ENCODE measurements at regions not wholly inside any gene's neighbourhood (a gene's known extent, or its start where the extent isn't known, plus 50 kb on each side); places are given as distances from the start of the nearest gene placed in this dataset.

DNA sequence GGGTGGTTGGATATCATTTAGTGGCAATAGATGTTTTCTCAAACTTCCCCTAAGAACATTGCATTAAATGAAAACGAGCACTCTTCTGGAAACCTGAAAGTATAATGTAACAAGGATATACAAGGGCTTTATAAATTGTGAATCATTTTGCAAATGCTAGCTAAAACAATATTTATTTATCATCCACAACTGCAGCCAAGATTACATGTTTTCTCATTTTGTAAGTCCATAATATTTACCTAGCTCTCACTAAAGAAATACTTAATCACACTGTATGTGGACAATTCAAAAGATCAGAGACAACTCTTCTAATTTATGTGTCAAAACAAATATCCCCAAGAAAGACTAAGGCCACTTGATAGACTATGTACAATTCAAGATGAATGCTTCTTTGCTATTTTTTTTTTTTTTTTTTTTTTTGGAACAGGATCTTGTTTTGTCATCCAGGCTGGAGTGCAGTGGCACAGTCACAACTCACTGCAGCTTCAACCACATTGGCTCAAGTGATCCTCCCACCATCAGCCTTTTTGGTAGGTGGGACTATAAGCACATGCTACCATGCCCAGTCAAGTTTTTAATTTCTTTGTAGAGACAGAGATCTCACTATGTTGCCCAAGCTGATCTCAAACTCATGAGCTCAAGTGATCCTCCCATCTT, 427.7 kb upstream of the THBS1 start:
- ATAC-seq (no peak), DNase-seq (no peak)

DNA sequence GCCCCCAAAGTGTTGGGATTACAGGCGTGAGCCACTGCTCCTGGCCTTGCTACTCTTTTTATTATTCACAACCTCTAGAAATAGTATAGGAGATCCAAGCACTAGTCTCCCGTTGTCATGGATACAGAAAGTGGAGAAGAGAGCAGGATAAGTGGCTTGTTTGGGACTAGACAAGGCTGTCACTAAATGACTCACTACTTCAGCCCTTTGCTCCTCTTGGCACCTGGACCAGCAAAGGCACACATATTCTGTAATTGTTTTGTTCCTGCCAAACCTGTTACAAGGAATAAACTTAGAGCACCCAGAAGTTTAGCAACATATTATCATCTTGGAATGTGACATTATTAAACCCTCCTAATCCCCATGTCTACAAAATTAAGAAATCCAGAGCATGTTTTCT, 427.2 kb upstream of the THBS1 start:
- ATAC-seq (no peak), DNase-seq (no peak)

DNA sequence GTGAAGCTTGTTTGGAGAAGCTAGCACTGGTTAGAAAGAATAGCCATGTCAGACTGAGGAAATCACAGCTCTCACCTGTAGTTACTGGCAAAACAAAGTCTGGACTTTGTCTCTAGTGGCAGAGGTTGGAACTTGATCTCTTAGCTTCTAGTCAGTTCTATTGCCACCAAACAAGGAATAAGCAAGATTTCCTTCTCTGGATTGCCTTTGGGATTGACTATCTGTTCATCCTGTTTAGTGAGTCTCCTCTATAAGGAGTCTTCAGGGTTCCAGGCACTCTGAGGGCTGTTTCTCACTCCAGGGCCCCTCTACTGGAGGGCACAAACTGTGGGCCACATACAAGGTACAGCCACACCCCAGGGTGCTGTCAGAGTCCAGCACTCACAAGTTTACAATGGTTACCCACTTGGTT, 426.6 kb upstream of the THBS1 start:
- DNase-seq (no peak), ATAC-seq (no peak)

DNA sequence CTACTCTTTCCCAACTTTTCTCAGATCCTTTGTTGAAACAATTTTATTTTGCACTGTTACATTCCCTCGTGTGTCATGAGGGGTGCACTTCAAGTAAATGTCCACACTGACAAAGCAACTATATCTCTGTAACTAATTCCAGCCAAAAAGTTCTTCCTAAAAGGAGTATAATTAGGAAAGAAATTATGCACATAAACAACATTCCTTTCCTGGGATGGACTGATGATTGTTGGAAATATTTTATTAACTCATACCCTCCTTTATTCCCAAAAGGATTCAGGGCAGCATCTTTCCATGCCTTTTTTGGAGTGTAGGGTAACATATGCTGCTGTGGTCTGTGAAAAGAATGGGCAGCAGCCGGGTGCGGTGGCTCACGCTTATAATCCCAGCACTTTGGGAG, 426.1 kb upstream of the THBS1 start:
- no peak for DNase-seq

DNA sequence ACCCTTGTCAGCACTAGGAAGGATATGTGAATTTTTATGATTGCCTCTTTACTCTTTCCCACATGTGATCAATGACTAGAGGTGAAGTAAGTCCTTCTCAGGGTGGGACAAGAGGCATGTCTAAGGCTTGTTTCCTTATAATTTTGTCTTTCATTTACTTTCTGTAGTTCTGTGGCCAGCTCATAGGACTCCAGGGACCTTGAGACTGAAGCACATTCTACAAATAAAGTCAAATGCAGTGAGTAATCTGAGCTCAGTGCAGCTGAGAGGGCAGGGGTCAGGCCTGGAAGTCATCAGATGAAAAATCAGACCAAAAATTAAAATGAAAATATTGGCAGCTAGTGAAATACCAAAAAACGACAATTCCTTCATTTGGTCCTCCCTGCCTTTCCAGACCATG, 424.7 kb upstream of the THBS1 start:
- ATAC-seq: no peak
- DNase-seq: no peak

More for the DNA sequence above, 426.1 kb upstream of the THBS1 start:
- no peak for ATAC-seq

DNA sequence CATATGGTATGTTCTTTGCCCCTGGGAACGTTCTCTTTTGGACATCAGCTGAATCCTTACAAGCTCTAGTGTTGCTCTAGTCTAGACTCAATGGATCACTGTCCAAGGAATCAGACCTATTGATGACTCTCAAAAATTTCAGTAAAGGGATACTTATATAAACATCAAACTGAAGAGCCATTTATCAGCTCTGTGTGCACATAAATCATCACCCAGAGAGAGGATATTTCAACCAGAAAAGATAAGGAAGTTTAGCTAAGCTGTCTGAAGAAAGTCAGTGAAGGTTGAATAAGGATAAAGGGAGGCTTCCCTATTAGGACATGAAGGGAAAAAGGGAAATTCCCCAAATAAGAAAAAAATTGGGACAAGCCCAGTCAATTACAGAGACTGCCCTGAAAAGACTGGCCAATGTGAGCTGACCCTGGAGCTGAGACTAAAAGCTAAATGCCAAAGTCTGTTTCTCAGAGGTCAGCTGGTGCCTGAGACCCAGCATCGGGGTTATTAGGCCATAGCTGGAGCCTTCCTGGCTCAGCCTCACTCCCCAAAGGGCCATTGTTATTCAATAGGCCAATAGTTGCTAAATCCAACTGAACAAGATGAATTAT, 424.1 kb upstream of the THBS1 start:
- ATAC-seq: no peak
- no peak for DNase-seq

DNA sequence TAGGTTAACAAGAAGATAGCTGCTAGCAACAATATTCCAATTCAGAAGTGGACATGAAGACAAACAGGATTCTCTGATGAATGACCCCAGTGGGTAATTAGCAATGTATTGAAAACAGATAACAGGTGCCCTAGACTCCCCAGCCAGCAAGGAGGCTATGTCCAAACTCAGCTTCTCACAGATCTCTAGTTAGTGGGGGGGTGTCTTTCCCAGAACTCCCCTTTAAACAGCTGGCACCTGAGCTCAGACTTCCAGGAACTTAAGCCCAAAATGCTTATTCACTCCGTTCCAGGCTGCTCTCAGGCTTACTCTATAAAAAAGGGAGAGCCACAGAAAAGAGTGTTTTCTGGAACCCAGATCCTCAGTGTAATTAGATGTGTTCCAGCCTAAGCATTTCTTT, 423.0 kb upstream of the THBS1 start:
- ATAC-seq (no peak), DNase-seq (no peak)

DNA sequence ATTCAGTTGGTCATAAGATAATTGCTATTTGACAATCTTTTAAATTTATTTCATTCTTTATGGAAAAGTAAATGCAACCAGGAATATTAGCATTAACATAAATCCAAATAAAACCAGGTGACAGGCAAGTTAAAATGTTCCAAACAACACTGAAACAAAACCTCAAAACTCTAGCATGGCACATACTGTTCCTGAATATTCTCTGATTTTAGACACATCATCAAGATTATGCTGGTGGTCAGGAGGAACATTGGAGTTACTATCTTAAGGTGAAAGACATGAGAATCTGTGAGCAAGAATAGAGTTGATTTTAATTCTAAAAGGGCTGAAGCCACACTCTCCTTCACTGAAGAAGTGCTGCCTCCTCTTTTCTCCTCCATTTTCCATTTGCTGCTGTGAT, 421.0 kb upstream of the THBS1 start:
- ATAC-seq (no peak), DNase-seq (no peak)

DNA sequence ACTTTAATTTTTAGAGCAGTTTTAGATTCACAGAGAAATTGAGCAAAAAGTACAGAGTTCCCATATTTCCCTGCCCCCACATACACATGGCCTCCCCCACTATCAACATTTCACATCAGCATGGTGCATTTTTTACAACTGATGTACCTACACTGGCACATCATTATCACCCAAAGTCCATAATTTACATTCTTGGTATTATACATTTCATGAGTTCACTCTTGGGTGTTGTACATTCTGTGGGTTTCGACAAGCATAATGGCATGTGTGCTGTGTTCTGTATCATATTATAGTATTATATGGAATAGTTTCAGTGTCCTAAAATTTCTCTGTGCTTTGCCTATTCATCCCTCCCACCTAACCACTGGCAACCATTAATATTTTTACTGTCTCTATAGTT, 419.8 kb upstream of the THBS1 start:
- ATAC-seq (no peak), DNase-seq (no peak)

DNA sequence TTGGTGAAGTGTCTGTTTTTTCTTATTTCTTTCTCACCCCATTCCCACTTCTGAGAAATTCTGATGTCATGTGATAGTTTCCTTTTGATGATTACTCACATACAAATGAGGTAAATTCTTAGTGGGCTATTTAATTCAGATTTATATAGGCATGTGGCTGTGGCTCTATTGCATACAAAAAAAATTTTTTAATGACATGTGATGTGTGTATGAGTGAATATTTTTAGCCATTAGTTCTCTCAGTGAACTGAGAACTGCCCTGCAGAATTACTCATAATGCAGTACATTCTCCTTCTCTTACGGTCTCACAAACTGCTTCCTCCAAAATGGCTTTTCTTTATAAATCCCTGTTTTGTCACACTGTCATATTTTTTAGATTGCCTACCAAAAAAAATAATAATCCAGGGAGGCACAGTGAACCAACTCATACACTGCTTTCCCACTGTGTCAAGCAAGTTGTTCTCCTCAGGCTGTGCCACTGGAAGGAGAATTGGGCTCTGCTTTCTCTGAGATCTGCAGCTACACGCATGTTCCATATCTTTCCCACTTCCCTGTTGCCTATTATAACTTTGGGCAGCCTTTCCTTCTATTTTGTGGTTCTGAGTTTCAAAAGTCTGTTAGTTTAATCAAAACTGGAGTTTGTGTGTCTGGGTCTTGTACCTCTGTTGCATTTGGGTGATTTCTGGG, 415.7 kb upstream of the THBS1 start:
- DNase-seq (no peak), ATAC-seq (no peak)

DNA sequence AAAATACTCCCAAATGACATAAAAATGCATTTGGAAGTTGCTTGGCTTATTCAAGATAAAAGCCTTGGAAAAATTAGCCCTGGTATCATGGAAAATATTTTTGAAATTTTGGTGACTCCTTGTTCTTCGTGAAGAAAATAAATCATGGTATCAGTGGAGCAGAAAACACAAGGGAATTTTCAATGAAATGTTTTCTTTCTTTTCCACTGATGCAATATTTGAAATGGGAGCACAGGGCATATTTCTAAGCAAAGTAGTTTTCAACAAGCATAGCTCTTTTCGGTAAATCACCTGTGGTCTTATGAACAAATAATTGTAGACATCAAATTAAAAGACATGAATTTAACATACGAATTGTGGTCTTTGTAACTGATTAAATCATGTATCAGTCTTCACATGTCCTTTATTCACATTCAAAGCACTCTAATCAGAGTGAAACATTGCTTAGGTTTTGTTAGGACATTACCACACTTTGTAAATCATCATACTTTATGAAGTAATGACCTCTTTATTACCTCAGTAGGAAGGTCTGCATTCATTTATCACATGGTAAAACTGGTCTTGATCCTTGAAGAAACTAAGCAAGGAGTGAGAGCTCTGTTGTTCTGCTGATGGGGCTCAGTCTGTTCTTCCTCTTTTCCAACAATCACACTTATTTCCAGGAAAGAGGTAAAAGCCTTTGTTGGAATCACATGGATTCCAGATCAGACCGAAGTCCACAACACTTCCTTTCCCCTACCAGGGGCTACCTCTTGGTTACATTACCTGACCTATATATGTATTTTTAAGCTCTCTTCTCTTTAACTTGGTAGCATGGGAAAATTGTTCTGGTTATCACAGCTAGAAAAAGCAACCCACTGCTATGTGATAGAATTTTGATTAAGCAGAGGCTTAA, 413.5 kb upstream of the THBS1 start:
- no peak for ATAC-seq
- no peak for DNase-seq

DNA sequence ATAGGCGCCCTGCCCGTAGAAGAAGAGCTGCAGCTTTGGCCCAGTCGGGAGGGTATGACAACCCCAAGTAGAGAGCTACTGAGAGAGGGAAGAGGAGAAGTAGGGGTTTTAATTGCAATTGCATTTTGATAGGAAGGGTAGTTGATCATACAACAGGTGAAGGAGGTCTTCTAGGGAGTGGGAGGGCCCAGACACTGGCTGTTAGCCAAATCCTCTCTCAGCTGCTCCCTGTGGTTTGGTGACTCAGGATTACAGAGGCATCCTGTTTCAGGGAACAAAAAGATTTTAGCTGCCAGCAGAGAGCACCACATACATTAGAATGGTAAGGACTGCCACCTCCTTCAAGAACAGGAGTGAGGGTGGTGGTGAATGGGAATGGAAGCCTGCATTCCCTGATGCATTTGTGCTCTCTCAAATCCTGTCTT, 408.9 kb upstream of the THBS1 start:
- ATAC-seq: peak; percentile 75
- peak; percentile 52 for DNase-seq

DNA sequence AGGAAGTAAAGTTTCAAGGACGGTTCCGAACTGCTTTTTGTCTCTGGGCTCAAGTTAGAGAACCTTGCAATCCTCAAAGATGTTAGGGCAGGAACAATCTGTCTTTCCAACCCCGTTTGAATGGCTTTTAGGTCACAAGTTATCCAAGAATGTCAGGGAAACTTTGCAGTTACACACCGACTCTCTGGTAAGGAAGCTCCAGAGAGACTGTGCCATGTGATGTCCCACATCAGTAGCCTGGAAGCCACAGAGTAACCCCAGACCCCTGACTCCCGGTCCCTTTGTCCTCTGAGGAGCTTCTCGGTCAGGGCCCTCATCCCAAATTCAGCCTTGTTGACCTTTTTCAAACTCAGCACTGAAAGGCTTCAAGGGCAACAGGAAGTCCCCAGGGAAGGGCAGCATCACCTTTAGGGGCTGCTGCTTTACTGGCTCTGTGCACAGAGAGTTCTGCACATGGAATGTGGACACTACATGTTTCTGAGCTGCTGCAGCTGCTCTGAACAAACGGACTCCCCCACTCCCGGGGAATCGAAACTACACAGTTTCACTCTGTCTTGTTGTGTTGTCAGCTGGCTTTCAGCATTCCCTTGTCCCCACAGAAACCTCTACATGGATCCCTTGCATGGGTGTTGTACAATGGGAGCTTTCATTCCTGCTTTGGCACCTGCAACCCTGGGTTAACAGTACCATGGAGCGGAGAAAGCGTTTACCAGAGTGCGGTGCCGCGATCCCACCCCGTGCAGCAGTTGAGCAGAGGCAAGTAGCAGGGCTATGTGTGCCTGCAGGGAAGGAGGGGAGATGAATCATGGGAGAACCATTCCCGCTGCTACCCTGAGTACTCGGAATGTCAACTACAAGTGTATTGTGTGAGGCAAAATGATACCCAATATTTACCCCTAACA, 408.2 kb upstream of the THBS1 start:
- DNase-seq (no peak), ATAC-seq (no peak)

DNA sequence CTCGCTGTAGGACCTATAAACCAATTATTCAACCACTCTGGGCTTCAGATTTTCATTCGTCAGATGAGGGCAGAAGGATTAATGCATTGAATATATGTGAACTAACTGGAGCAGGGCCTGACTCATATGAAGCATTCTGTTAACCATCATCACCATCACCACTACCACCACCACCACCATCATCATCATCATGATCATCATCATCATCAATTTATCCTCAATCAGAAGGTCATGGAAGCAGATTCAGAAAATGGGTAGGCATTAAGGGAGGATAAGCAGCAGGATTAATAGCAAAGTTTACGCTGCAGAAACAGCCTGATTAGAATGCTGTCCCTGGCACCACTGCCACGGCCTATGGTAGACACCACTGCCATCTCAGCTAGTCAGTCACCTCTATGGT, 407.5 kb upstream of the THBS1 start:
- ATAC-seq (no peak), DNase-seq (no peak)

DNA sequence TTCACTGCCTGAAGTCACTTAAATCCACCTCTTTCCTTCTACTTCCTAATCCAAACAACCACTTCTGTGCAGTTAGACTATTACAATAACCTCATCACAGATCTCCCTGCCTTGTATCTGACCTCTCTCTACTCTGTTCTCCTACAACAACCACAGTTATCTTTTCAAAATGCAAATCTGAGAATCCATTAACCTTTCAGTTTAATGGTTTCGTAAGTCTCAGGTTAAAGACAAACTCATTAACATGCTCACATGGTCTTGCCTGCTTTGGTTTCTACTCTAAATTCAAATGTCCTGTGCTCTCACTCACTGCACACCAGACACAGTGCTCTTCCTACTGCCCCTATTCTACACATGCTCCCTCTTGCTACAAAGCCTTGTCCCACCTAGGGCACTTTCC, 406.5 kb upstream of the THBS1 start:
- no peak for DNase-seq
- ATAC-seq: no peak

DNA sequence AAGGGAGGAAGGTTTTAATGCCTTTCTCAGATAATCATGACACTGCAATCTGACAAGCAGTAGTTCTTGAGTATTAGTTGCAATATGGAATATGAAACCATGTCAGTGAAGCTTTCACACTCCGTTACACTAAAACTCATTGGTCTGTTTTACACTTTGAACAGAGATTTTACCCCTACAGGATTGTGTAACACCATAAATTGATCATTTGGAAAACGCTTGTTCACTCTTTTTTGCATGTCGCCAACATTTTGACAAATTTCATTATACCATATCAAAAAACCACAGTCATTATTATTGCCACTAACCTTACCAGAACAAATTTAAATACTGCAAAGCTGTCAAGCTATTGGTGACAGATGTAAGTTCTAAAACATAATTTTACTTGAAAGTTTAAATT, 404.8 kb upstream of the THBS1 start:
- DNase-seq: no peak
- no peak for ATAC-seq

DNA sequence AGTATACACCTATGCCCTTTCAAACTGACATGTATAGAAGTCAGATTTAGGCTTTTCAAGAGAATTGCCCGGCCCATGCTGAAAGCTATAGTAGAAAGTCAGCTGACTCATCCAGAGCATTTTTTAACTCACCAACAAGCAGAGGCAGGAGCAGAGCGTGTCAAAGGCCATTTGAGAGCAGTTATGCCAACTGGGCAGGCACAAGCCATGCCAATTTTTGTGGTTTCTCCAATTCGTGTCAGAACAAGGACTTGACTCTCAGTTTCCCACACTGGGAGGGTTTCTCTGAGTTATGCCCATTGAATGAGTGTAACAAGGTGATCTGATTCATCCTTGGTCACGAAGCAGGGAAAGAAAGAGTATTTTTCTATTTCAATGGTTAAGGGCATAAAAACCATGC, 403.3 kb upstream of the THBS1 start:
- ATAC-seq (no peak), DNase-seq (no peak)

DNA sequence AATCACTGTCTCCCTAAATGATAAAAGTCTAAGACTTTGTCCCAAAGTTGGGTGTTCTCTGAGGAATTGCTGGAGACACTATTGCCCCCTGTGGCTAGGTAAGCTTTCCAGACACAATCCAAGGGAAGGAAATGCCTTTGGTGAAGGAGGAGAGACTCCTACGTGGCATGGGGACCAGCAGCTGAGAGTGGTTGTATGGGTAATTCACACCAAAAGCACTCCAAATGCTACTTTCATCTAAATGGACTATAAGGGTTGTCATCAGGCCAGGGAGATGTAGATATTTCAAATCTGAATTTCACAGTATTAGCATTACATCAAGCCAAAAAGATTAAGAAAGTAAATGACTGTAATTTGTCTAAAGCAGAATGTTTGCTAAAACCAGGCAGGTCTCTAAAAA, 400.8 kb upstream of the THBS1 start:
- ATAC-seq (no peak), DNase-seq (no peak)

DNA sequence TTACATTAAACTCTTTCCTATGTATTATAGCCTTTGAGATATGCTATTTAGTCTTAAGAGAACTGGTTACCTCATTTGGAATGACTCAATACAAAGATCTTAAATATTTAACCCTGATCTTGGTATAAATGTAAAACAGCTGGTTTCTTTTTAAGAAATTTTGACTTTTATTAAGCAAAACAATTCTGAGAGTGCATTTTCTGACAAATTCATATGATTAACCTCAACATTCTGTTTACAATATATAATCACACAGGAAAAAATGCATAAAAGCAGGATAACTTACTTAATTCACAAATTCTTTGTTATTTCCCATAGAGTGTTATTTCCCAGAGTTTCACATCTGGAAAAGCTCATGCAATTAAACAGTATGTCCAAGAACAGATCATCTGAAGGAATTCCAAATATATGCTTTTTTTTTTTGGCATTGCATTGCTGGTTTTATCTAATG, 400.4 kb upstream of the THBS1 start:
- no peak for DNase-seq
- ATAC-seq: no peak

DNA sequence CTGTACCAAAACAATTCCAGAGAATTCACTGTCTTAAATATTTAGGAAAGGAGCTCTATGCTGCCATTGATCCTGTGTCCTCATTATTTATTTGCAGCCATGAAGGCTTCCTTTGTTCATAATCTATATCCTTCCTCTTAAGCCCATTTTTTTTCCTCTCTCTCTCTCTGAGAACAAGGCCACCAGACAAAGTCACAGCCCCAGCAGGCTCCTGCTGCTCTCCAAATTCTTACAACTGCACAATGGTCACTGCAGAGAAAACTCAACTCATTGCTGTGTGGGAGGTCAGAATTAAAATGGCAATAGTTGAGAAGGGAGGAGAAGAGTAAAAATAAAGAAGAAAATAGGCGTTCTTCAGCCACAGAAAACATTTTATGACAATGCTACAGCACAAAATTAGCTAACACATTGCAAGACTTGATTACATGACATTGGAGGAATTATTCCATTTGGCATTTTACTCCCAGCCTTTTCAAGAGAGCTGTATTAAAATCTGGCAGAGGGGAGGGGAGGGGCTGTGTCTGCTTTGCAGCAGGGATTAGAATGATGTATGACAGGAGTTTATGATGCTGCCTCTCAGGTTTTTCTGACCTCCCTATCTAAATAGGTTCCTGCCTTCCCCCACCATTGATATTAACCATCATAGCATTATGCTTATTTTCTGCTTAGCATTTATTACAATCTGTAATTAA, 399.7 kb upstream of the THBS1 start:
- no peak for DNase-seq
- no peak for ATAC-seq

DNA sequence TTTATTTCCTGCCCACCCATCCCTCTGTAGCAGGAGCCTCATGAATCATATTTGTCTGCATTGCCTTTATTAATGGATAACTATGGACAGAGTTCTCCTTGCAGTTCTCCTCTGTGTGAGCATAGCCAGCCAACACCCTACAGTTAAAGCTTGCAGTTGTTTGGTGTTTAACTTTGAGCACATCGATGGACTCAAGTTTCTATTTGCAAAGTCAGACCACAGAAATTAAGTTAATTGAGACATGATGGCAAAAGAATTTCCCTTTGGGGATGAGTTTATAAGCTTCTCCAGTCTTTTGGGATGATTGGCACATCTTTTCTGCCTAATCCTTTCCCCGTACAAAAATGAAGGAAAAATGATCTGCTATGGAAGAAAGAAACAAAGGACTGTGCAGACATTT, 398.9 kb upstream of the THBS1 start:
- DNase-seq (no peak), ATAC-seq (no peak)
